ENCODE measurements at regions not wholly inside any gene's neighbourhood (a gene's known extent, or its start where the extent isn't known, plus 50 kb on each side); places are given as distances from the start of the nearest gene placed in this dataset.

GRCh38 chr4:155081222-155081621 is 127.2 kb upstream of the NPY2R start:
- DNase-seq (ENCODE audit: low read depth): no peak
- no peaks in the 10 kb centered on the region for H3K27me3 ChIP-seq (ENCODE audit: control insufficient read depth, insufficient read depth, low read length)
- H3K36me3 ChIP-seq (ENCODE audit: control insufficient read depth, insufficient read depth, low read length): no peaks in the 10 kb centered on the region
- no peak for TF ChIP-seq CTCF (IDR thresholded peaks at IDR 0.05; ENCODE audit: insufficient read depth, low read length, poor library complexity, severe bottlenecking)
- H3K4me3 ChIP-seq (ENCODE audit: low read depth, low read length): no peak overlapping the region

GRCh38 chr4:155085843-155086530 is 122.4 kb upstream of the NPY2R start:
- no peak for TF ChIP-seq CTCF (IDR thresholded peaks at IDR 0.05; ENCODE audit: insufficient read depth, low read length, poor library complexity, severe bottlenecking)
- Histone ChIP-seq H3K4me3 (ENCODE audit: low read depth, low read length) (no peak overlapping the region), H3K27me3 (ENCODE audit: control insufficient read depth, insufficient read depth, low read length) (no peaks in the 10 kb centered on the region), H3K36me3 (ENCODE audit: control insufficient read depth, insufficient read depth, low read length) (no peaks in the 10 kb centered on the region)
- no peak for DNase-seq (ENCODE audit: low read depth)

GRCh38 chr4:155094201-155094820 is 114.1 kb upstream of the NPY2R start:
- no peak overlapping the region for H3K4me3 ChIP-seq (ENCODE audit: low read depth, low read length)
- no peaks in the 10 kb centered on the region for H3K36me3 ChIP-seq (ENCODE audit: control insufficient read depth, insufficient read depth, low read length)
- TF ChIP-seq CTCF (IDR thresholded peaks at IDR 0.05; ENCODE audit: insufficient read depth, low read length, poor library complexity, severe bottlenecking): no peak
- no peaks in the 10 kb centered on the region for H3K27me3 ChIP-seq (ENCODE audit: control insufficient read depth, insufficient read depth, low read length)
- DNase-seq (ENCODE audit: low read depth): no peak

- TF ChIP-seq CTCF (IDR thresholded peaks at IDR 0.05; ENCODE audit: insufficient read depth, low read length, poor library complexity, severe bottlenecking): no peak
- DNase-seq (ENCODE audit: low read depth): no peak
- H3K4me3 ChIP-seq (ENCODE audit: low read depth, low read length): no peak overlapping the region
- no peaks in the 10 kb centered on the region for H3K36me3 ChIP-seq (ENCODE audit: control insufficient read depth, insufficient read depth, low read length)
- no peaks in the 10 kb centered on the region for H3K27me3 ChIP-seq (ENCODE audit: control insufficient read depth, insufficient read depth, low read length)
Observed at GRCh38 chr4:155099231-155099630, 109.2 kb upstream of the NPY2R start.

GRCh38 chr4:155106629-155107028 is 101.8 kb upstream of the NPY2R start:
- Histone ChIP-seq H3K27me3 (ENCODE audit: control insufficient read depth, insufficient read depth, low read length) (no peaks in the 10 kb centered on the region), H3K36me3 (ENCODE audit: control insufficient read depth, insufficient read depth, low read length) (no peaks in the 10 kb centered on the region), H3K4me3 (ENCODE audit: low read depth, low read length) (no peak overlapping the region)
- TF ChIP-seq CTCF (IDR thresholded peaks at IDR 0.05; ENCODE audit: insufficient read depth, low read length, poor library complexity, severe bottlenecking): no peak
- DNase-seq (ENCODE audit: low read depth): no peak

GRCh38 chr4:155107059-155107458 is 101.4 kb upstream of the NPY2R start:
- Histone ChIP-seq H3K36me3 (ENCODE audit: control insufficient read depth, insufficient read depth, low read length) (no peaks in the 10 kb centered on the region), H3K4me3 (ENCODE audit: low read depth, low read length) (no peak overlapping the region)
- DNase-seq (ENCODE audit: low read depth): no peak

More at GRCh38 chr4:155107059-155107458, 101.4 kb upstream of the NPY2R start:
- no peak for TF ChIP-seq CTCF (IDR thresholded peaks at IDR 0.05; ENCODE audit: insufficient read depth, low read length, poor library complexity, severe bottlenecking)
- no peaks in the 10 kb centered on the region for H3K27me3 ChIP-seq (ENCODE audit: control insufficient read depth, insufficient read depth, low read length)
